GM12891 (cell line): ENCODE measurements at regions not wholly inside any gene's neighbourhood (a gene's known extent, or its start where the extent isn't known, plus 50 kb on each side); places are given as distances from the start of the nearest gene placed in this dataset.

ENCODE experiments used
- POLR2A ChIP-seq: IDR thresholded peaks from 2 replicates; pipeline ENCODE4 v1.6.1; 2011; ENCODE audit warnings: low read depth, low read length, control low read depth
- POLR2AphosphoS5 ChIP-seq: IDR thresholded peaks from 2 replicates; pipeline ENCODE4 v1.6.1; 2011; ENCODE audit warnings: low read depth, low read length, control low read depth

DNA sequence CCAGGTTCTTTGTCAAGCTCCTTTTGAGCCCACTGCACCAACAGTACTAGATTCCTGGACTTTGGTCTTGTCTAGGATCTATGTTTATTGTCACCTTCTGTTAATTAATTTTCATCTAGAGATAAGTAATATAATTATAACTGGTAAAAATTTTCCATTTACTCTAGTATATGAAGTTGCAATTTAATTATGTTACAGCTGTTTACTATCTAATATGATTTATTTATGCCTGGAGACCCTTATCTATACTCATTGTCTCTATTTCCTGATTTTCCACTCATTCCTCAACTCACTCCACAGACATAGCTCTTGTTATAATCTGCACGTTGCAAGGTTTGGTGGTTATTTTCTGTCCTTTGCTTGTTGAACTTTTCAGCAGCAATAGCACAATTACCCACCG lies 63.2 kb upstream of the PHF14 start:
- TF ChIP-seq POLR2AphosphoS5 (no peak), POLR2A (no peak)
